Liver (tissue), 8 donors: ENCODE measurements at regions not wholly inside any gene's neighbourhood (a gene's known extent, or its start where the extent isn't known, plus 50 kb on each side); places are given as distances from the start of the nearest gene placed in this dataset.

ENCODE experiments used
- DNase-seq: peaks from one replicate; pipeline ENCODE4 v3.0.0-alpha.2; 2017; ENCODE audit warnings: low spot score
- H3K27ac ChIP-seq, 2 donors: one replicate each; pipeline ENCODE4 v1.7.0; 2013; ENCODE audit warnings: inconsistent platforms in 2 of 2, low read length in 2 of 2, control low read depth in 1 of 2, low read depth in 1 of 2, mild to moderate bottlenecking in 1 of 2
- H3K27me3 ChIP-seq, 4 donors: one replicate each; pipeline versions ENCODE4 v1.6.1 to v1.7.0; 2013; ENCODE audit warnings: low read length in 3 of 4, inconsistent platforms in 1 of 4, mild to moderate bottlenecking in 1 of 4, moderate library complexity in 1 of 4; ENCODE audit not compliant: control insufficient read depth in 4 of 4, insufficient read depth in 4 of 4
- H3K36me3 ChIP-seq, 4 donors: one replicate each; pipeline versions ENCODE4 v1.6.1 to v1.7.0; 2013; ENCODE audit warnings: low read length in 3 of 4, mild to moderate bottlenecking in 3 of 4, low read depth in 1 of 4, moderate library complexity in 1 of 4; ENCODE audit not compliant: control insufficient read depth in 4 of 4, insufficient read depth in 3 of 4
- H3K4me1 ChIP-seq, 4 donors: one replicate each; pipeline versions ENCODE4 v1.6.1 to v1.7.0; 2013; ENCODE audit warnings: low read length in 3 of 4, mild to moderate bottlenecking in 3 of 4, moderate library complexity in 1 of 4; ENCODE audit not compliant: control insufficient read depth in 4 of 4, insufficient read depth in 4 of 4
- H3K4me3 ChIP-seq, 3 donors: one replicate each; pipeline versions ENCODE4 v1.6.1 to v1.7.0; 2013; ENCODE audit warnings: low read length in 3 of 3, control low read depth in 1 of 3, low read depth in 1 of 3, mild to moderate bottlenecking in 1 of 3
- H3K9ac ChIP-seq, 2 donors: one replicate each; pipeline ENCODE4 v1.7.0; 2013; ENCODE audit warnings: low read length in 2 of 2, mild to moderate bottlenecking in 2 of 2, moderate library complexity in 2 of 2, control low read depth in 1 of 2, low read depth in 1 of 2
- H3K9me3 ChIP-seq, 4 donors: one replicate each; pipeline versions ENCODE4 v1.6.1 to v1.7.0; 2013; ENCODE audit warnings: low read length in 3 of 4; ENCODE audit not compliant: control insufficient read depth in 4 of 4
- FOXA2 ChIP-seq: IDR thresholded peaks from 2 replicates; pipeline ENCODE4 v1.6.1; 2016; ENCODE audit warnings: antibody characterized with exemption
- GABPA ChIP-seq, 2 donors: IDR thresholded peaks in 1 of 2; conservative IDR thresholded peaks in 1 of 2; 2 replicates each; pipeline ENCODE4 v1.6.1; 2016; ENCODE audit warnings: antibody characterized with exemption in 2 of 2, mild to moderate bottlenecking in 1 of 2, moderate library complexity in 1 of 2
- HNF4A ChIP-seq, 2 donors: conservative IDR thresholded peaks; 2 replicates each; pipeline ENCODE4 v1.6.1; 2016; ENCODE audit warnings: antibody characterized with exemption in 2 of 2, mild to moderate bottlenecking in 2 of 2
- HNF4G ChIP-seq: IDR thresholded peaks from 2 replicates; pipeline ENCODE4 v1.6.1; 2016; ENCODE audit warnings: antibody characterized with exemption
- JUND ChIP-seq, 2 donors: IDR thresholded peaks; 2 replicates each; pipeline ENCODE4 v1.6.1; 2016; ENCODE audit warnings: antibody characterized with exemption in 2 of 2
- MAX ChIP-seq: IDR thresholded peaks from 2 replicates; pipeline ENCODE4 v1.6.1; 2016; ENCODE audit warnings: antibody characterized with exemption
- NR2F2 ChIP-seq: IDR thresholded peaks from 2 replicates; pipeline ENCODE4 v1.6.1; 2016; ENCODE audit warnings: antibody characterized with exemption
- RXRA ChIP-seq, 2 donors: IDR thresholded peaks; 2 replicates each; pipeline ENCODE4 v1.6.1; 2017 to 2018; ENCODE audit warnings: antibody characterized with exemption in 2 of 2, mild to moderate bottlenecking in 1 of 2
- SP1 ChIP-seq: IDR thresholded peaks from 2 replicates; pipeline ENCODE4 v1.6.1; 2018; ENCODE audit warnings: antibody characterized with exemption, mild to moderate bottlenecking
- TAF1 ChIP-seq: conservative IDR thresholded peaks from 2 replicates; pipeline ENCODE4 v1.6.1; 2016; ENCODE audit warnings: antibody characterized with exemption, mild to moderate bottlenecking
- YY1 ChIP-seq: IDR thresholded peaks from 2 replicates; pipeline ENCODE4 v1.6.1; 2016; ENCODE audit warnings: antibody characterized with exemption, mild to moderate bottlenecking
- WGBS: extraction: QIAGEN DNeasy Blood & Tissue Kit; methylation state at CpG from one replicate; pipeline ENCODE4 v1.1.7; 2013; 5-methylcytosine and 5-hydroxymethylcytosine counted together
- TF ChIP-seq, protein P1 (sequence below): fragments of 150-350 bp; IDR thresholded peaks from 2 replicates; pipeline ENCODE4 v1.5.1; 2017; ENCODE audit warnings: improper control_type of control experiment, low read depth, low read length; ENCODE audit not compliant: missing input control
- TF ChIP-seq, protein P2 (sequence below): IDR thresholded peaks from 2 replicates; pipeline ENCODE4 v1.6.1; 2016; ENCODE audit warnings: antibody characterized with exemption
- TF ChIP-seq, protein P3 (sequence below): IDR thresholded peaks from 2 replicates; pipeline ENCODE4 v1.6.1; 2016; ENCODE audit warnings: antibody characterized with exemption, mild to moderate bottlenecking
- donor health status: healthy.
- donor health status: healthy.
- donor health status: healthy.
- donor health status: healthy.
- donor health status: healthy.

- H3K36me3 ChIP-seq = no peaks in the 10 kb centered on the region
- no peak overlapping the region for H3K27ac ChIP-seq
- no peaks in the 10 kb centered on the region for H3K4me1 ChIP-seq
- no peak overlapping the region for H3K4me3 ChIP-seq
- no peak for DNase-seq
- no peaks in the 10 kb centered on the region for H3K27me3 ChIP-seq
- TF ChIP-seq TAF1 = no peak
- TF ChIP-seq RXRA (IDR thresholded peaks at IDR 0.05) = no peak
- TF ChIP-seq, protein P1, sequence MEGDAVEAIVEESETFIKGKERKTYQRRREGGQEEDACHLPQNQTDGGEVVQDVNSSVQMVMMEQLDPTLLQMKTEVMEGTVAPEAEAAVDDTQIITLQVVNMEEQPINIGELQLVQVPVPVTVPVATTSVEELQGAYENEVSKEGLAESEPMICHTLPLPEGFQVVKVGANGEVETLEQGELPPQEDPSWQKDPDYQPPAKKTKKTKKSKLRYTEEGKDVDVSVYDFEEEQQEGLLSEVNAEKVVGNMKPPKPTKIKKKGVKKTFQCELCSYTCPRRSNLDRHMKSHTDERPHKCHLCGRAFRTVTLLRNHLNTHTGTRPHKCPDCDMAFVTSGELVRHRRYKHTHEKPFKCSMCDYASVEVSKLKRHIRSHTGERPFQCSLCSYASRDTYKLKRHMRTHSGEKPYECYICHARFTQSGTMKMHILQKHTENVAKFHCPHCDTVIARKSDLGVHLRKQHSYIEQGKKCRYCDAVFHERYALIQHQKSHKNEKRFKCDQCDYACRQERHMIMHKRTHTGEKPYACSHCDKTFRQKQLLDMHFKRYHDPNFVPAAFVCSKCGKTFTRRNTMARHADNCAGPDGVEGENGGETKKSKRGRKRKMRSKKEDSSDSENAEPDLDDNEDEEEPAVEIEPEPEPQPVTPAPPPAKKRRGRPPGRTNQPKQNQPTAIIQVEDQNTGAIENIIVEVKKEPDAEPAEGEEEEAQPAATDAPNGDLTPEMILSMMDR = no peak
- no peak for TF ChIP-seq MAX
- TF ChIP-seq, protein P2, sequence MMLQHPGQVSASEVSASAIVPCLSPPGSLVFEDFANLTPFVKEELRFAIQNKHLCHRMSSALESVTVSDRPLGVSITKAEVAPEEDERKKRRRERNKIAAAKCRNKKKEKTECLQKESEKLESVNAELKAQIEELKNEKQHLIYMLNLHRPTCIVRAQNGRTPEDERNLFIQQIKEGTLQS = no peak
- no peak for TF ChIP-seq FOXA2
- no peak for TF ChIP-seq NR2F2
- TF ChIP-seq, protein P3, sequence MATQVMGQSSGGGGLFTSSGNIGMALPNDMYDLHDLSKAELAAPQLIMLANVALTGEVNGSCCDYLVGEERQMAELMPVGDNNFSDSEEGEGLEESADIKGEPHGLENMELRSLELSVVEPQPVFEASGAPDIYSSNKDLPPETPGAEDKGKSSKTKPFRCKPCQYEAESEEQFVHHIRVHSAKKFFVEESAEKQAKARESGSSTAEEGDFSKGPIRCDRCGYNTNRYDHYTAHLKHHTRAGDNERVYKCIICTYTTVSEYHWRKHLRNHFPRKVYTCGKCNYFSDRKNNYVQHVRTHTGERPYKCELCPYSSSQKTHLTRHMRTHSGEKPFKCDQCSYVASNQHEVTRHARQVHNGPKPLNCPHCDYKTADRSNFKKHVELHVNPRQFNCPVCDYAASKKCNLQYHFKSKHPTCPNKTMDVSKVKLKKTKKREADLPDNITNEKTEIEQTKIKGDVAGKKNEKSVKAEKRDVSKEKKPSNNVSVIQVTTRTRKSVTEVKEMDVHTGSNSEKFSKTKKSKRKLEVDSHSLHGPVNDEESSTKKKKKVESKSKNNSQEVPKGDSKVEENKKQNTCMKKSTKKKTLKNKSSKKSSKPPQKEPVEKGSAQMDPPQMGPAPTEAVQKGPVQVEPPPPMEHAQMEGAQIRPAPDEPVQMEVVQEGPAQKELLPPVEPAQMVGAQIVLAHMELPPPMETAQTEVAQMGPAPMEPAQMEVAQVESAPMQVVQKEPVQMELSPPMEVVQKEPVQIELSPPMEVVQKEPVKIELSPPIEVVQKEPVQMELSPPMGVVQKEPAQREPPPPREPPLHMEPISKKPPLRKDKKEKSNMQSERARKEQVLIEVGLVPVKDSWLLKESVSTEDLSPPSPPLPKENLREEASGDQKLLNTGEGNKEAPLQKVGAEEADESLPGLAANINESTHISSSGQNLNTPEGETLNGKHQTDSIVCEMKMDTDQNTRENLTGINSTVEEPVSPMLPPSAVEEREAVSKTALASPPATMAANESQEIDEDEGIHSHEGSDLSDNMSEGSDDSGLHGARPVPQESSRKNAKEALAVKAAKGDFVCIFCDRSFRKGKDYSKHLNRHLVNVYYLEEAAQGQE = no peak
- TF ChIP-seq JUND (IDR thresholded peaks at IDR 0.05) = no peak
- no peak for TF ChIP-seq HNF4A (conservative IDR thresholded peaks at IDR 0.05)
- no peak for TF ChIP-seq YY1
- H3K9ac ChIP-seq = no peak overlapping the region
- WGBS = 89% methylated on average over 4 of the region's 4 CpGs
- H3K9me3 ChIP-seq = no peaks in the 10 kb centered on the region
Observed at GRCh38 chr21:15423676-15424445, 305.9 kb upstream of the USP25 start.

DNA sequence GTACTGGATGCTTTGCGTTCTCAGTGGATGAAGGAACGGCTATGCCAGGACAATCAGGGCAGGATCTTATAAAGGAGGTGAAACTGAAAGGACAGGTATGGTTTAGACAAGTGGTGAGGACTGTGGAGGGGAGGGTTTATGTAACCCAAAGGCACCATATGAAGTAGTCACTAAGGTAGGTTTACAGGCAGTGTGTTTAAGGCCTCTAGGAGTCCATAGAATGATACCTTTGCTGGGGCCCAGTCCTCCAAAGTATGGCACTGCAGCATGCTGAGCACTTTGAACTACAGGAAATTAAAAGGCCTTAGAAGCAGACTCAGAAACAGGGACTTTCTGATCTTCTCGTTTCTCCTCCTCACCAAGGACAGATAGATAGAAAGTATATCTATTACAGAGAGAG is 304.7 kb upstream of the USP25 start:
- no peaks in the 10 kb centered on the region for H3K27me3 ChIP-seq
- TF ChIP-seq HNF4G (no peak), GABPA (IDR thresholded peaks at IDR 0.05 in 1 of 2, conservative IDR thresholded peaks at IDR 0.05 in 1 of 2) (no peak), SP1 (no peak), NR2F2 (no peak), TAF1 (no peak)
- TF ChIP-seq, protein P2 = no peak
- no peaks in the 10 kb centered on the region for H3K4me1 ChIP-seq
- no peak overlapping the region for H3K4me3 ChIP-seq
- WGBS = 89% methylated on average over 3 of the region's 3 CpGs
- H3K9me3 ChIP-seq = no peaks in the 10 kb centered on the region
- H3K36me3 ChIP-seq = no peaks in the 10 kb centered on the region
- DNase-seq = no peak
- no peak overlapping the region for H3K9ac ChIP-seq
- H3K27ac ChIP-seq = no peak overlapping the region
